H9 (cell line): ENCODE measurements at regions not wholly inside any gene's neighbourhood (a gene's known extent, or its start where the extent isn't known, plus 50 kb on each side); places are given as distances from the start of the nearest gene placed in this dataset.

Source experiments
- DNase-seq: peaks from one replicate; pipeline ENCODE4 v3.0.0-alpha.2; 2017
- H2AFZ ChIP-seq: one replicate; pipeline ENCODE4 v1.6.1; 2013; ENCODE audit warnings: mild to moderate bottlenecking, low read length, control low read depth, moderate library complexity
- H2AK5ac ChIP-seq: 2 replicates; pipeline ENCODE4 v1.6.1; 2013; ENCODE audit warnings: low read length, control low read depth, mixed read lengths; ENCODE audit not compliant: insufficient read length
- H2BK120ac ChIP-seq: one replicate; pipeline ENCODE4 v1.6.1; 2013; ENCODE audit warnings: low read depth, mild to moderate bottlenecking, low read length, control low read depth, inconsistent platforms; ENCODE audit not compliant: poor library complexity, severe bottlenecking
- H2BK12ac ChIP-seq: 2 replicates; pipeline ENCODE4 v1.6.1; 2013; ENCODE audit warnings: low read length, control low read depth, mixed read lengths, low read depth; ENCODE audit not compliant: insufficient read length
- H2BK15ac ChIP-seq: 2 replicates; pipeline ENCODE4 v1.6.1; 2013; ENCODE audit warnings: low read depth, low read length, control low read depth
- H2BK20ac ChIP-seq: one replicate; pipeline ENCODE4 v1.6.1; 2013; ENCODE audit warnings: low read depth, mild to moderate bottlenecking, low read length, control low read depth, inconsistent platforms; ENCODE audit not compliant: poor library complexity, severe bottlenecking
- H2BK5ac ChIP-seq: 2 replicates; pipeline ENCODE4 v1.6.1; 2013; ENCODE audit warnings: low read length, control low read depth, mixed read lengths; ENCODE audit not compliant: insufficient read length
- H3K14ac ChIP-seq: 2 replicates; pipeline ENCODE4 v1.6.1; 2013; ENCODE audit warnings: low read length, control low read depth; ENCODE audit not compliant: insufficient read depth
- H3K18ac ChIP-seq: 2 replicates; pipeline ENCODE4 v1.6.1; 2013; ENCODE audit warnings: low read depth, mild to moderate bottlenecking, mixed read lengths, low read length, control low read depth; ENCODE audit not compliant: insufficient read length
- H3K23ac ChIP-seq: 2 replicates; pipeline ENCODE4 v1.6.1; 2013; ENCODE audit warnings: low read length, control low read depth, mixed read lengths, low read depth; ENCODE audit not compliant: insufficient read length
- H3K23me2 ChIP-seq: 2 replicates; pipeline ENCODE4 v1.6.1; 2013; ENCODE audit warnings: low read depth, mild to moderate bottlenecking, mixed read lengths, low read length, control low read depth; ENCODE audit not compliant: insufficient read length, poor library complexity, severe bottlenecking
- H3K27ac ChIP-seq: 2 replicates; pipeline ENCODE4 v1.5.1; 2013; ENCODE audit warnings: low read length, control low read depth, mixed read lengths, low read depth; ENCODE audit not compliant: insufficient read length
- H3K27me3 ChIP-seq: 2 replicates; pipeline ENCODE4 v1.6.1; 2013; ENCODE audit warnings: low read length, control low read depth, inconsistent platforms; ENCODE audit not compliant: insufficient read depth
- H3K4ac ChIP-seq: 2 replicates; pipeline ENCODE4 v1.6.1; 2013; ENCODE audit warnings: low read depth, mild to moderate bottlenecking, control low read depth, inconsistent platforms, low read length, moderate library complexity
- H3K4me1 ChIP-seq: 2 replicates; pipeline ENCODE4 v1.6.1; 2013; ENCODE audit warnings: low read length, control low read depth, inconsistent platforms; ENCODE audit not compliant: insufficient read depth
- H3K4me2 ChIP-seq: 2 replicates; pipeline ENCODE4 v1.6.1; 2013; ENCODE audit warnings: low read length, control low read depth, mixed read lengths; ENCODE audit not compliant: insufficient read length, insufficient read depth
- H3K56ac ChIP-seq: 2 replicates; pipeline ENCODE4 v1.6.1; 2013; ENCODE audit warnings: low read depth, mild to moderate bottlenecking, mixed read lengths, low read length, control low read depth; ENCODE audit not compliant: insufficient read length
- H3K79me1 ChIP-seq: 2 replicates; pipeline ENCODE4 v1.6.1; 2013; ENCODE audit warnings: low read depth, mild to moderate bottlenecking, moderate library complexity, low read length, control low read depth, inconsistent platforms; ENCODE audit not compliant: insufficient read depth, poor library complexity, severe bottlenecking
- H3K79me2 ChIP-seq: 2 replicates; pipeline ENCODE4 v1.6.1; 2013; ENCODE audit warnings: low read length, control low read depth, inconsistent platforms; ENCODE audit not compliant: insufficient read depth
- H3K9ac ChIP-seq: 2 replicates; pipeline ENCODE4 v1.6.1; 2013; ENCODE audit warnings: low read length, control low read depth, mixed read lengths; ENCODE audit not compliant: insufficient read length; ENCODE audit errors: extremely low read depth
- H3K9me3 ChIP-seq: one replicate; pipeline ENCODE4 v1.6.1; 2013; ENCODE audit warnings: low read depth, low read length, inconsistent platforms; ENCODE audit not compliant: control insufficient read depth
- H3T11ph ChIP-seq: one replicate; pipeline ENCODE4 v1.6.1; 2013; ENCODE audit warnings: mild to moderate bottlenecking, low read length, control low read depth, inconsistent platforms
- H4K20me1 ChIP-seq: one replicate; pipeline ENCODE4 v1.6.1; 2013; ENCODE audit not compliant: control insufficient read depth, insufficient read length, insufficient read depth
- H4K5ac ChIP-seq: 2 replicates; pipeline ENCODE4 v1.6.1; 2013; ENCODE audit warnings: low read depth, mild to moderate bottlenecking, mixed read lengths, low read length, control low read depth; ENCODE audit not compliant: insufficient read length
- H4K8ac ChIP-seq: replicated peaks from 2 replicates; pipeline ENCODE4 v1.6.1; 2013; ENCODE audit warnings: low read length, control low read depth, mixed read lengths, low read depth; ENCODE audit not compliant: insufficient read length
- H4K91ac ChIP-seq: 2 replicates; pipeline ENCODE4 v1.6.1; 2013; ENCODE audit warnings: low read depth, mild to moderate bottlenecking, moderate library complexity, mixed read lengths, low read length, control low read depth; ENCODE audit not compliant: insufficient read length
- H3K27ac Mint-ChIP-seq, 3 experiments: 2 replicates in 2 of 3; 3 replicates in 1 of 3; pipeline ENCODE4 v1.8.0; 2020 to 2021; ENCODE audit warnings: mixed read lengths in 3 of 3, mild to moderate bottlenecking in 1 of 3, moderate library complexity in 1 of 3
- H3K27me3 Mint-ChIP-seq: 2 replicates; pipeline ENCODE4 v1.8.0; 2021; ENCODE audit warnings: low read depth, mild to moderate bottlenecking, moderate library complexity, mixed read lengths
- H3K36me3 Mint-ChIP-seq, 3 experiments: 2 replicates in 2 of 3; 3 replicates in 1 of 3; pipeline ENCODE4 v1.8.0; 2020 to 2021; ENCODE audit warnings: low read depth in 3 of 3, mixed read lengths in 3 of 3; ENCODE audit not compliant: insufficient read depth in 1 of 3
- H3K4me1 Mint-ChIP-seq, 2 experiments: 2 replicates each; pipeline ENCODE4 v1.8.0; 2020; ENCODE audit warnings: mixed read lengths in 2 of 2
- H3K4me3 Mint-ChIP-seq, 2 experiments: 2 replicates in 1 of 2; 3 replicates in 1 of 2; pipeline ENCODE4 v1.8.0; 2020 to 2021; ENCODE audit warnings: mild to moderate bottlenecking in 2 of 2, mixed read lengths in 2 of 2, moderate library complexity in 1 of 2
- H3K9me3 Mint-ChIP-seq, 2 experiments: 2 replicates in 1 of 2; 3 replicates in 1 of 2; pipeline ENCODE4 v1.8.0; 2020; ENCODE audit warnings: mild to moderate bottlenecking in 2 of 2, mixed read lengths in 2 of 2, moderate library complexity in 1 of 2
- whole genome bisulfite sequencing: extraction: QIAGEN DNeasy Blood & Tissue Kit; methylation state at CpG from one replicate; pipeline ENCODE4 v1.1.7; 2013; ENCODE audit warnings: missing lambda C conversion rate, low lambda C conversion rate, mixed read lengths; ENCODE audit not compliant: insufficient read length; ENCODE audit errors: extremely low coverage; 5-methylcytosine and 5-hydroxymethylcytosine counted together
- TF ChIP-seq, protein P1 (sequence below): fragments of 200-600 bp; sonication (generic); conservative IDR thresholded peaks from 3 replicates; pipeline ENCODE4 v1.8.0; 2021; ENCODE audit warnings: antibody characterized with exemption, mild to moderate bottlenecking

GRCh38 chr4:178871476-178871875, 1429.2 kb upstream of the AGA start:
- Histone ChIP-seq H2BK20ac (no peak overlapping the region), H3K27me3 (no peaks in the 10 kb centered on the region), H4K91ac (no peak overlapping the region), H2BK15ac (no peak overlapping the region), H3K27ac (no peak overlapping the region), H2AFZ (no peak overlapping the region), H4K20me1 (no peaks in the 10 kb centered on the region), H3K14ac (no peak overlapping the region), H3K23me2 (no peaks in the 10 kb centered on the region), H3K56ac (no peak overlapping the region), H3K9me3 (no peaks in the 10 kb centered on the region), H3K4me2 (no peak overlapping the region), H3T11ph (no peak overlapping the region), H3K18ac (no peak overlapping the region), H3K79me2 (no peaks in the 10 kb centered on the region), H4K8ac (no peak overlapping the region), H3K4me1 (no peaks in the 10 kb centered on the region), H3K9ac (no peak overlapping the region), H2BK12ac (no peak overlapping the region), H3K23ac (no peak overlapping the region), H2AK5ac (no peak overlapping the region), H2BK5ac (no peak overlapping the region), H3K4ac (no peak overlapping the region), H2BK120ac (no peak overlapping the region), H4K5ac (no peak overlapping the region), H3K79me1 (no peaks in the 10 kb centered on the region)
- peak overlapping the region in 1 of 3 experiments; percentile 91; a peak in 2 of 7 replicates for H3K27ac Mint-ChIP-seq
- WGBS: no CpG with 5 or more reads among the region's 2 CpGs
- H3K36me3 Mint-ChIP-seq: no peaks in the 10 kb centered on the region
- DNase-seq: no peak
- no peaks in the 10 kb centered on the region for H3K9me3 Mint-ChIP-seq
- TF ChIP-seq, protein P1, sequence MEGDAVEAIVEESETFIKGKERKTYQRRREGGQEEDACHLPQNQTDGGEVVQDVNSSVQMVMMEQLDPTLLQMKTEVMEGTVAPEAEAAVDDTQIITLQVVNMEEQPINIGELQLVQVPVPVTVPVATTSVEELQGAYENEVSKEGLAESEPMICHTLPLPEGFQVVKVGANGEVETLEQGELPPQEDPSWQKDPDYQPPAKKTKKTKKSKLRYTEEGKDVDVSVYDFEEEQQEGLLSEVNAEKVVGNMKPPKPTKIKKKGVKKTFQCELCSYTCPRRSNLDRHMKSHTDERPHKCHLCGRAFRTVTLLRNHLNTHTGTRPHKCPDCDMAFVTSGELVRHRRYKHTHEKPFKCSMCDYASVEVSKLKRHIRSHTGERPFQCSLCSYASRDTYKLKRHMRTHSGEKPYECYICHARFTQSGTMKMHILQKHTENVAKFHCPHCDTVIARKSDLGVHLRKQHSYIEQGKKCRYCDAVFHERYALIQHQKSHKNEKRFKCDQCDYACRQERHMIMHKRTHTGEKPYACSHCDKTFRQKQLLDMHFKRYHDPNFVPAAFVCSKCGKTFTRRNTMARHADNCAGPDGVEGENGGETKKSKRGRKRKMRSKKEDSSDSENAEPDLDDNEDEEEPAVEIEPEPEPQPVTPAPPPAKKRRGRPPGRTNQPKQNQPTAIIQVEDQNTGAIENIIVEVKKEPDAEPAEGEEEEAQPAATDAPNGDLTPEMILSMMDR: no peak
- no peak overlapping the region for H3K4me3 Mint-ChIP-seq
- H3K27me3 Mint-ChIP-seq: no peaks in the 10 kb centered on the region
- no peaks in the 10 kb centered on the region for H3K4me1 Mint-ChIP-seq
